HCT116 (cell line): ENCODE measurements at regions not wholly inside any gene's neighbourhood (a gene's known extent, or its start where the extent isn't known, plus 50 kb on each side); places are given as distances from the start of the nearest gene placed in this dataset.
"Not testable (repeated sequence)": the region's sequence is repeated elsewhere in the genome, so short reads cannot be mapped to it uniquely, and the experiment has no call there.

ENCODE experiments used
- ATAC-seq: fragments of 200-7000 bp; cut with Tn5 transposase; 2 replicates; pipeline ENCODE4 v1.9.1; 2020; ENCODE audit warnings: mild to moderate bottlenecking, moderate library complexity
- BruUV-seq: library from RNA; stranded (reverse); fragments of 400-500 nt; replicated peaks from 2 replicates; lab custom pipeline; 2021; lab: Mats Ljungman, UMichigan
- CTCF ChIA-PET: fragments of 300-600 bp; sonication (Branson Sonifier 250); formaldehyde crosslinking; loops from one replicate; lab custom pipeline; 2021; ENCODE audit warnings: antibody characterized with exemption; lab: Charles Lee
- POLR2A ChIA-PET: fragments of 300-600, 350-600 bp; sonication (Branson Sonifier 250); formaldehyde crosslinking; loops from one replicate; lab custom pipeline; 2021; ENCODE audit warnings: antibody characterized with exemption; lab: Charles Lee
- RAD21 ChIA-PET, 2 experiments: fragments of 300-600 bp; sonication (Branson Sonifier 250); formaldehyde crosslinking; loops; one replicate each; lab custom pipeline; 2023; ENCODE audit warnings: low total read pairs in 2 of 2; ENCODE audit not compliant: uncharacterized antibody in 2 of 2, unreplicated experiment in 2 of 2, low non-redundant PET in 1 of 2; lab: Charles Lee
- DNase-seq: peaks from one replicate; pipeline ENCODE4 v3.0.0-alpha.2; 2010; ENCODE audit warnings: low read depth, low spot score
- H2AFZ ChIP-seq: fragments of 200-600 bp; shearing (Covaris generic), sonication (generic); 2 replicates; pipeline ENCODE4 v1.6.1; 2017; ENCODE audit warnings: low read depth, mixed run types, mixed read lengths, antibody characterized with exemption, low read length; ENCODE audit not compliant: poor library complexity, severe bottlenecking
- H3K27ac ChIP-seq: 2 replicates; pipeline ENCODE4 v1.5.1; 2012; ENCODE audit warnings: low read depth, low read length
- H3K27me3 ChIP-seq: fragments of 200-600 bp; sonication (generic); 2 replicates; pipeline ENCODE4 v1.6.1; 2016; ENCODE audit warnings: mixed run types, low read length, mixed read lengths; ENCODE audit not compliant: insufficient read depth
- H3K36me3 ChIP-seq, 2 experiments: fragments of 200-500 bp in 1 of 2; fragments of 200-600 bp in 1 of 2; sonication (Bioruptor generic) in 1 of 2; sonication (generic) in 1 of 2; 2 replicates each; pipeline versions ENCODE4 v1.5.1 to v1.6.1; 2014 to 2016; ENCODE audit warnings: low read length in 2 of 2, inconsistent platforms in 1 of 2, mixed read lengths in 1 of 2, mixed run types in 1 of 2; ENCODE audit not compliant: insufficient read depth in 2 of 2, control insufficient read depth in 1 of 2
- H3K4me1 ChIP-seq, 2 experiments: fragments of 200-600 bp in 1 of 2; sonication (generic) in 1 of 2; 2 replicates each; pipeline versions ENCODE4 v1.5.1 to v1.6.1; 2012 to 2017; ENCODE audit warnings: low read length in 2 of 2, inconsistent platforms in 1 of 2, mild to moderate bottlenecking in 1 of 2, mixed read lengths in 1 of 2, mixed run types in 1 of 2, moderate library complexity in 1 of 2; ENCODE audit not compliant: insufficient read depth in 2 of 2, control insufficient read depth in 1 of 2
- H3K4me2 ChIP-seq: fragments of 200-600 bp; sonication (generic); 2 replicates; pipeline ENCODE4 v1.6.1; 2017; ENCODE audit warnings: mixed run types, low read length, mixed read lengths
- H3K4me3 ChIP-seq, 2 experiments: fragments of 200-600 bp in 1 of 2; sonication (generic) in 1 of 2; replicated peaks in 1 of 2; 2 replicates each; pipeline ENCODE4 v1.5.1; 2011 to 2016; ENCODE audit warnings: low read length in 2 of 2, control low read depth in 1 of 2, low read depth in 1 of 2, mild to moderate bottlenecking in 1 of 2, mixed read lengths in 1 of 2, mixed run types in 1 of 2
- H3K79me2 ChIP-seq: fragments of 200-600 bp; sonication (generic); 2 replicates; pipeline ENCODE4 v1.6.1; 2017; ENCODE audit warnings: mild to moderate bottlenecking, mixed run types, low read length, moderate library complexity, mixed read lengths; ENCODE audit not compliant: insufficient read depth
- H3K9ac ChIP-seq: fragments of 200-600 bp; sonication (generic); 2 replicates; pipeline ENCODE4 v1.6.1; 2016; ENCODE audit warnings: low read length, mixed read lengths
- H3K9me2 ChIP-seq: fragments of 200-600 bp; sonication (generic), shearing (Covaris generic); 2 replicates; pipeline ENCODE4 v1.6.1; 2017; ENCODE audit warnings: mixed run types, mild to moderate bottlenecking, moderate library complexity; ENCODE audit not compliant: insufficient read depth
- H3K9me3 ChIP-seq, 2 experiments: fragments of 200-500 bp in 1 of 2; fragments of 200-600 bp in 1 of 2; sonication (Bioruptor generic) in 1 of 2; sonication (generic) in 1 of 2; 2 replicates each; pipeline ENCODE4 v1.6.1; 2014 to 2017; ENCODE audit warnings: low read length in 2 of 2, mixed read lengths in 2 of 2, inconsistent platforms in 1 of 2, low read depth in 1 of 2, mild to moderate bottlenecking in 1 of 2, mixed run types in 1 of 2, moderate library complexity in 1 of 2; ENCODE audit not compliant: control insufficient read depth in 1 of 2, insufficient read depth in 1 of 2
- H4K20me1 ChIP-seq: fragments of 200-600 bp; sonication (generic), shearing (Covaris generic); 2 replicates; pipeline ENCODE4 v1.6.1; 2017; ENCODE audit warnings: mixed run types, mild to moderate bottlenecking, moderate library complexity; ENCODE audit not compliant: insufficient read depth
- EZH2phosphoT487 ChIP-seq: fragments of 200-600 bp; IDR thresholded peaks from 2 replicates; pipeline ENCODE4 v1.6.1; 2018; ENCODE audit warnings: antibody characterized with exemption, borderline replicate concordance
- RAD21 ChIP-seq: IDR thresholded peaks from 2 replicates; pipeline ENCODE4 v1.6.1; 2012; ENCODE audit warnings: low read depth, mild to moderate bottlenecking
- TCF7L2 ChIP-seq: IDR thresholded peaks from 2 replicates; pipeline ENCODE4 v1.7.0; 2011; ENCODE audit warnings: borderline replicate concordance, inconsistent platforms; ENCODE audit not compliant: insufficient read depth, insufficient read length; ENCODE audit errors: extremely low read depth
- ZNF274 ChIP-seq: fragments of 200-500 bp; sonication (Bioruptor generic); IDR thresholded peaks from 2 replicates; pipeline ENCODE4 v1.6.1; 2014; ENCODE audit warnings: mild to moderate bottlenecking, low read depth, low read length, inconsistent platforms
- intact Hi-C: fragments of 100-400 bp; cut with micrococcal nuclease; formaldehyde crosslinking; loops from 2 replicates; pipeline ENCODE4 v1.10.0; 2022
- TF ChIP-seq, protein P1 (sequence below), 3 experiments: fragments of 200-600 bp in 1 of 3; sonication (generic) in 1 of 3; IDR thresholded peaks in 2 of 3; conservative IDR thresholded peaks in 1 of 3; 2 replicates each; pipeline ENCODE4 v1.5.1; 2012 to 2017; ENCODE audit warnings: low read depth in 2 of 3, low read length in 2 of 3, antibody characterized with exemption in 1 of 3, borderline replicate concordance in 1 of 3, control low read depth in 1 of 3, mild to moderate bottlenecking in 1 of 3, mixed read lengths in 1 of 3, mixed run types in 1 of 3, moderate library complexity in 1 of 3; ENCODE audit not compliant: insufficient read depth in 1 of 3

- H4K20me1 ChIP-seq: no peaks in the 10 kb centered on the region
- peak; percentile 67; the same call in 1 of the 2 replicates for ATAC-seq
- CTCF ChIA-PET: no interaction called here
Measured at GRCh38 chr5:86500947-86501346, 116.8 kb upstream of the COX7C start.

DNA sequence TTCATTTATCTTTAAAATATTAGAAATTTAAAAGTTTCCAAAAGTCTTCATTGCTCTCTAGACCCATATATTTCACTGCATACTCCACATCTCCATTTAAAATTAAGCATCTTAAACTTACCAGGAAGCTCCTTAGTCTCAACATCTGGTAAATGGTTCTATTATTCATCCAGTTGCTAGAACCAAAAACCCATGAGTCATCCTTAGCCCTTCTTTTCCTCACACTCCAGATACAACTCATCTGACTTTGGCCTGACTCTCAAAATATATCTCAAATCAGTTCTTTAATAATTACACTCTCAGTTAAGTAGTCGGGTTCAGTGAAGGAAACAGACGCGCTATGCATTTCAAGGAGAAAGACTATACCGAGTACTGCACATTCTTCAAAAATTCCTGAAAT is 110.2 kb upstream of the COX7C start:
- ChIA-PET RAD21 (no interaction called here), POLR2A (no interaction called here), CTCF (no interaction called here)
- H3K79me2 ChIP-seq: no peaks in the 10 kb centered on the region
- no peak overlapping the region for H3K27ac ChIP-seq
- H3K9ac ChIP-seq: no peak overlapping the region
- no peaks in the 10 kb centered on the region for H3K9me3 ChIP-seq
- no peaks in the 10 kb centered on the region for H3K27me3 ChIP-seq
- no TSS peak for BruUV-seq
- intact Hi-C loops: no loop called here
- H3K36me3 ChIP-seq: no peaks in the 10 kb centered on the region
- H3K4me3 ChIP-seq: no peak overlapping the region
- ATAC-seq: no peak
- no peak for DNase-seq
- no peaks in the 10 kb centered on the region for H3K9me2 ChIP-seq
- H2AFZ ChIP-seq: no peak overlapping the region
- H3K4me1 ChIP-seq: no peaks in the 10 kb centered on the region
- no peaks in the 10 kb centered on the region for H4K20me1 ChIP-seq
- TF ChIP-seq ZNF274: no peak
- no peak overlapping the region for H3K4me2 ChIP-seq

More at GRCh38 chr5:86500947-86501346, 116.8 kb upstream of the COX7C start:
- peak; percentile 3 for DNase-seq
- Histone ChIP-seq H3K9me2 (no peaks in the 10 kb centered on the region), H3K9me3 (no peaks in the 10 kb centered on the region), H3K9ac (no peak overlapping the region), H3K4me3 (no peak overlapping the region), H3K27me3 (no peaks in the 10 kb centered on the region), H3K27ac (no peak overlapping the region), H3K4me2 (no peak overlapping the region), H3K79me2 (no peaks in the 10 kb centered on the region), H2AFZ (no peak overlapping the region), H3K36me3 (no peaks in the 10 kb centered on the region), H3K4me1 (no peaks in the 10 kb centered on the region)
- intact Hi-C loops: no loop called here
- TF ChIP-seq EZH2phosphoT487 (no peak), RAD21 (peak; percentile 50), TCF7L2 (no peak), ZNF274 (no peak)
- TF ChIP-seq, protein P1, sequence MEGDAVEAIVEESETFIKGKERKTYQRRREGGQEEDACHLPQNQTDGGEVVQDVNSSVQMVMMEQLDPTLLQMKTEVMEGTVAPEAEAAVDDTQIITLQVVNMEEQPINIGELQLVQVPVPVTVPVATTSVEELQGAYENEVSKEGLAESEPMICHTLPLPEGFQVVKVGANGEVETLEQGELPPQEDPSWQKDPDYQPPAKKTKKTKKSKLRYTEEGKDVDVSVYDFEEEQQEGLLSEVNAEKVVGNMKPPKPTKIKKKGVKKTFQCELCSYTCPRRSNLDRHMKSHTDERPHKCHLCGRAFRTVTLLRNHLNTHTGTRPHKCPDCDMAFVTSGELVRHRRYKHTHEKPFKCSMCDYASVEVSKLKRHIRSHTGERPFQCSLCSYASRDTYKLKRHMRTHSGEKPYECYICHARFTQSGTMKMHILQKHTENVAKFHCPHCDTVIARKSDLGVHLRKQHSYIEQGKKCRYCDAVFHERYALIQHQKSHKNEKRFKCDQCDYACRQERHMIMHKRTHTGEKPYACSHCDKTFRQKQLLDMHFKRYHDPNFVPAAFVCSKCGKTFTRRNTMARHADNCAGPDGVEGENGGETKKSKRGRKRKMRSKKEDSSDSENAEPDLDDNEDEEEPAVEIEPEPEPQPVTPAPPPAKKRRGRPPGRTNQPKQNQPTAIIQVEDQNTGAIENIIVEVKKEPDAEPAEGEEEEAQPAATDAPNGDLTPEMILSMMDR (IDR thresholded peaks at IDR 0.05 in 2 of 3, conservative IDR thresholded peaks at IDR 0.05 in 1 of 3; ENCODE audit: borderline replicate concordance in 1 of 3, insufficient read depth in 1 of 3, low read depth in 2 of 3, low read length in 2 of 3): peak; percentile 19 to 46 (median 21); a peak in 3 of 6 replicates
- POLR2A ChIA-PET: no interaction called here
- RAD21 ChIA-PET: no interaction called here
- BruUV-seq: no TSS peak

- H3K4me1 ChIP-seq, POLR2A ChIA-PET, H3K4me2 ChIP-seq, H3K9me3 ChIP-seq, H3K9me2 ChIP-seq, H2AFZ ChIP-seq, H3K4me3 ChIP-seq, H3K79me2 ChIP-seq, H3K27me3 ChIP-seq, CTCF ChIA-PET, H3K27ac ChIP-seq, H4K20me1 ChIP-seq, intact Hi-C loops, H3K36me3 ChIP-seq, RAD21 ChIA-PET, BruUV-seq, H3K9ac ChIP-seq, ATAC-seq, DNase-seq: not testable (repeated sequence)
Measured at GRCh38 chr5:86510330-86510915, 107.3 kb upstream of the COX7C start.
